IPS DF 6.9 (cell line): ENCODE measurements at regions not wholly inside any gene's neighbourhood (a gene's known extent, or its start where the extent isn't known, plus 50 kb on each side); places are given as distances from the start of the nearest gene placed in this dataset.

ENCODE experiments used
- DNase-seq: peaks from one replicate; pipeline ENCODE4 v3.0.0-alpha.2; 2013; ENCODE audit warnings: low read depth, low spot score
- H3K27ac ChIP-seq: one replicate; pipeline ENCODE4 v1.5.1; 2013; ENCODE audit warnings: low read length, control low read depth
- H3K27me3 ChIP-seq: 2 replicates; pipeline ENCODE4 v1.6.1; 2013; ENCODE audit warnings: mild to moderate bottlenecking, low read length; ENCODE audit not compliant: control insufficient read depth, insufficient read depth
- H3K36me3 ChIP-seq: 2 replicates; pipeline ENCODE4 v1.6.1; 2013; ENCODE audit warnings: low read length; ENCODE audit not compliant: control insufficient read depth, insufficient read depth
- H3K4me1 ChIP-seq: 2 replicates; pipeline ENCODE4 v1.6.1; 2013; ENCODE audit warnings: low read length; ENCODE audit not compliant: control insufficient read depth, insufficient read depth
- H3K4me3 ChIP-seq: 2 replicates; pipeline ENCODE4 v1.5.1; 2013; ENCODE audit warnings: mild to moderate bottlenecking, low read length
- H3K9me3 ChIP-seq: 2 replicates; pipeline ENCODE4 v1.6.1; 2013; ENCODE audit warnings: low read length, inconsistent platforms; ENCODE audit not compliant: control insufficient read depth, insufficient read depth
- WGBS: extraction: QIAGEN DNeasy Blood & Tissue Kit; methylation state at CpG from one replicate; pipeline ENCODE4 v1.1.7; 2013; ENCODE audit warnings: mixed read lengths, missing lambda C conversion rate; ENCODE audit not compliant: insufficient read length, insufficient coverage; 5-methylcytosine and 5-hydroxymethylcytosine counted together

DNA sequence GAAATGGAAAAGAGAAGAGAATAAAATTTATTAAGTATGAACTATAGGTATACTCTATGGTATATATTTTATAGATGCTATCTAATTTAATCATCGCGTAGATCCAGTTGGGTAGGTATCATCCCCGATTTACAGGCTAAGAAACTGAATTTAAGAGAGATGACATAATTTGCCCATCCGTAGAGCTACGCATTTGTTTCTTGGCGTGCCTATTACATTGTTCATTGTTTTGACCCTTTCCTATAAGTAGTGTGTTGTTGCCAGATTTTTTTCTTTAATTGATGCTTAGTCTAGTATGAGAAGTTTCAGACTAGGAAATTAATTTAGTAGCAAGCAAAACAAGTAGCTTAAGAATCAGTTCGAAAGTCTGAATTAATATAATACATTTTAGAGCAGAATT, 205.7 kb upstream of the NPSR1 start:
- H3K9me3 ChIP-seq, result no peaks in the 10 kb centered on the region
- no peak for DNase-seq
- H3K36me3 ChIP-seq, result no peaks in the 10 kb centered on the region
- no peaks in the 10 kb centered on the region for H3K27me3 ChIP-seq
- no peaks in the 10 kb centered on the region for H3K4me1 ChIP-seq
- no peak overlapping the region for H3K4me3 ChIP-seq
- no CpG with 5 or more reads among the region's 7 CpGs for WGBS
- no peak overlapping the region for H3K27ac ChIP-seq

DNA sequence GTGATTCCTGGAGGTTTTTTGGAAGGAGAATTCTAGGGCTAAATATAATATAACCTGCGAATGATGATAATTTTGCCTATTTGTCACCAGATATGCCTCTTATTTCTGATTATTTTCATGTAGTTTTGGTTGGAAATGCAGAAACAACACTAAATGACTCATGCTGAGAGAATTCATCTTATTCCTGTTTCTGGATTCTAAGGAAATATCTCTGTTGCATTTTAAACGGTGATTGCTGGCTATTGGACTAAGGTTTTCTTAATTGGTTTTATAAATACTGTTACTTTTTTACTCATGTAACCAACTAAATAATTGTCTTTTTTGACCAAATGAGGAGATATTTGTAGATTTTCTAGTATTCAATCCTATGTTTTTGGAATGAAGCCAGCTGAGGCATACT, 204.9 kb upstream of the NPSR1 start:
- no peak overlapping the region for H3K4me3 ChIP-seq
- no CpG with 5 or more reads among the region's 2 CpGs for WGBS
- no peak for DNase-seq
- H3K4me1 ChIP-seq, result no peaks in the 10 kb centered on the region
- no peaks in the 10 kb centered on the region for H3K9me3 ChIP-seq
- H3K27ac ChIP-seq, result no peak overlapping the region
- H3K27me3 ChIP-seq, result no peaks in the 10 kb centered on the region
- H3K36me3 ChIP-seq, result no peaks in the 10 kb centered on the region

DNA sequence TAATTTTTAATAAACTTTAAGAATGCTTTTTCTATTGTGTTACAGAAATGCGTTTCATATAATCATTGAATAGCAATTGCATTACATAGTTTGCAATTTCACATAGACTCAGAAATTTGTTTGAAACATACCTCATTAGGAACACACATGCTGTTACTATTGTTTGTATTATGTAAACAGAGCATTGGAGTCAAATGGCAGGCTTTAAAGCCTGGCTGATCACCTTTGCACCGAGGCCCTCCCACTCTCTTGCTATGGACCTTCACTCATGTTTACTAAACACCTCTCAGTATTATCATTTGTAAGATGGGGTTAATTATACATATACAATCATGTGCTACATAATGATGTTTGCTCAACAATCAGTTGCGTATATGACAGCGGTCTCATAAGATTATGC, 203.6 kb upstream of the NPSR1 start:
- no CpG with 5 or more reads among the region's 4 CpGs for WGBS
- no peaks in the 10 kb centered on the region for H3K27me3 ChIP-seq

DNA sequence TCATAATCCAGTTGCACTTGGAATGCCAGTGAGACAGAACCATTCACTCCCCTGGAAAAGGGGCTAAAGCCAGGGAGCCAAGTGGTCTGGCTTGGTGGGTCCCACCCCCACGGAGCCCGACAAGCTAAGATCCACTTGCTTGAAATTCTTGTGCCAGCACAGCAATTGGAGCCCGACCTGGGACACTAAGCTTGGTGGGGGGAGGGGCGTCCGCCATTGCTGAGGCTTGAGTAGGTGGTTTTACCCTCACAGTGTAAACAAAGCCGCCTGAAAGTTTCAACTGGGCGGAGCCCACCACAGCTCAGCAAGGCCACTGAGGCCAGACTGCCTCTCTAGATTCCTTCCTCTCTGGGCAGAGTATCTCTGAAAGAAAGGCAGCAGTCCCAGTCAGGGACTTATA, 200.7 kb upstream of the NPSR1 start:
- Histone ChIP-seq H3K36me3 (no peaks in the 10 kb centered on the region), H3K27me3 (no peaks in the 10 kb centered on the region), H3K4me1 (no peaks in the 10 kb centered on the region), H3K27ac (no peak overlapping the region), H3K9me3 (no peaks in the 10 kb centered on the region), H3K4me3 (no peak overlapping the region)
- WGBS, result no CpG with 5 or more reads among the region's 7 CpGs
- DNase-seq, result no peak

More for the DNA sequence above, 203.6 kb upstream of the NPSR1 start:
- Histone ChIP-seq H3K36me3 (no peaks in the 10 kb centered on the region), H3K9me3 (no peaks in the 10 kb centered on the region), H3K4me3 (no peak overlapping the region), H3K27ac (no peak overlapping the region), H3K4me1 (no peaks in the 10 kb centered on the region)
- DNase-seq, result no peak

DNA sequence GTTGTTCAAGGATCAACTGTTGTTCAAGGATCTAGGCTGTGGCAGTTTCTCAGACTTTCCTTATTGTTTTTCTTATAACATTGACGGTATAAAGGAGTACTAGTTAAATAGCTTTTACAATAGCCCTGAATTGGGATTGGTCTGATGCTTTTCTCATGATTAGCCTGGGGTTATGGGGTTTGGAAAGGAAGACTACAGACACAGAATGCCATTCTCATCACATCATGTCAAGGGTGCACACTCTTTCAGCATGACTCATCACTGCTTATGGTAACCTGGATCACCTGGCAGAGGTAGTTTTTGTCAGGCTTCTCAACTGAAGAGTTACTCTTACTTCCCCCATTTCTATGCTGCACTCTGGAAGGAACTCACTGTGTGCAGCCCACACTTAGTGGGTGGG, 194.2 kb upstream of the NPSR1 start:
- Histone ChIP-seq H3K4me1 (peaks cover 2% of the 10 kb centered on the region; the same call in 1 of the 2 replicates), H3K9me3 (no peaks in the 10 kb centered on the region), H3K27me3 (no peaks in the 10 kb centered on the region), H3K36me3 (no peaks in the 10 kb centered on the region), H3K27ac (no peak overlapping the region), H3K4me3 (no peak overlapping the region)
- no peak for DNase-seq
- no CpG with 5 or more reads among the region's 1 CpG for WGBS

GRCh38 chr7:34471844-34472243, 186.2 kb upstream of the NPSR1 start:
- DNase-seq, result no peak
- Histone ChIP-seq H3K27me3 (no peaks in the 10 kb centered on the region), H3K4me3 (no peak overlapping the region), H3K9me3 (no peaks in the 10 kb centered on the region), H3K27ac (no peak overlapping the region), H3K36me3 (no peaks in the 10 kb centered on the region), H3K4me1 (no peaks in the 10 kb centered on the region)

- no peak overlapping the region for H3K27ac ChIP-seq
- H3K4me3 ChIP-seq, result no peak overlapping the region
- no peaks in the 10 kb centered on the region for H3K27me3 ChIP-seq
- no peaks in the 10 kb centered on the region for H3K9me3 ChIP-seq
- peaks cover 5% of the 10 kb centered on the region; the same call in 1 of the 2 replicates for H3K4me1 ChIP-seq
- no CpG with 5 or more reads among the region's 4 CpGs for WGBS
- no peak for DNase-seq
- no peaks in the 10 kb centered on the region for H3K36me3 ChIP-seq
Measured at GRCh38 chr7:34486371-34486770, 171.6 kb upstream of the NPSR1 start.

- no CpG with 5 or more reads among the region's 3 CpGs for WGBS
- Histone ChIP-seq H3K4me3 (no peak overlapping the region), H3K27me3 (no peaks in the 10 kb centered on the region), H3K36me3 (no peaks in the 10 kb centered on the region), H3K27ac (no peak overlapping the region), H3K4me1 (peaks cover 5% of the 10 kb centered on the region; the same call in 1 of the 2 replicates), H3K9me3 (no peaks in the 10 kb centered on the region)
- DNase-seq, result no peak
Measured at GRCh38 chr7:34487391-34488115, 170.5 kb upstream of the NPSR1 start.

DNA sequence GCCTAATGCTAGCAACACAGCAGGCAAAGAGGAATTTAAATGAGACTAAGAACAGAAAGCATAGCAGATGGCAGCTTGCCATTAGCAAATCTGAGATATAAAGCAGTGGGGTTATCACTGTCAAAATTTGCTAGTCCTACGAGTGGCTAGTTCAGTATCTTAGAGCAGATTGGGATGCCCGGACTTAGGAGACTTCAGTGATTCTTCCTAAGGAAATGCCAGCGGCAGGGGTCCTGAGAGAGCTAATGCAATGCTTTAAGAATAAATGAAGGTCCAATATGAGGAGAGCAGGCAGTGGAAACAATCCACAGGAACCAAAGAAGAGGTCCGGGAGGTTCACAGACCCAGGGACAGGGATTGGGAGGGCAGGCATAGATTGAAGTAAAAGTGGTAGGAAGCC, 169.3 kb upstream of the NPSR1 start:
- no peaks in the 10 kb centered on the region for H3K9me3 ChIP-seq
- H3K36me3 ChIP-seq, result no peaks in the 10 kb centered on the region
- no peak for DNase-seq
- no peaks in the 10 kb centered on the region for H3K27me3 ChIP-seq
- no peak overlapping the region for H3K4me3 ChIP-seq
- no CpG with 5 or more reads among the region's 4 CpGs for WGBS
- H3K27ac ChIP-seq, result no peak overlapping the region
- H3K4me1 ChIP-seq, result 0 out of 2 replicates have a peak, but pooled peaks cover 3% of the 10 kb centered on the region

- no peaks in the 10 kb centered on the region for H3K27me3 ChIP-seq
- no peaks in the 10 kb centered on the region for H3K36me3 ChIP-seq
- DNase-seq, result no peak
- H3K4me1 ChIP-seq, result 0 out of 2 replicates have a peak, but pooled peaks cover 3% of the 10 kb centered on the region
- no peak overlapping the region for H3K27ac ChIP-seq
- no peak overlapping the region for H3K4me3 ChIP-seq
- H3K9me3 ChIP-seq, result no peaks in the 10 kb centered on the region
- no CpG with 5 or more reads among the region's 3 CpGs for WGBS
Measured at GRCh38 chr7:34491899-34492298, 166.1 kb upstream of the NPSR1 start.

DNA sequence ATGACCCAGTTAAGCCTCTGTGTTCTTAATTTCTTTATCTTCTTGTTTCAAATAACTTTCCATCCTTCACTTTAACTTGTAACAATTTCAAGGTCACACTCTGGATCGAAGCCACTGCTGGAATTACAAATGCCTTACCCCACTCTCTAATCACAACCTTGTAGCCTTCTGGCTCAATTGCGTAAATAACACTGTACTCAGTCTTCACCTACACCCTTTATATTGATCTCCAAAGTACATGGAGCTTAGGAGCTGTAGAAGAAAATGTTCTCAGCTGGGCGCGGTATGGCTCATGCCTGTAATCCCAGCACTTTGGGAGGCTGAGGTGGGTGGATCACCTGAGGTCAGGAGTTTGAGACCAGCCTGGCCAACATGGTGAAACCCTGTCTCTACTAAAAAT, 164.3 kb upstream of the NPSR1 start:
- Histone ChIP-seq H3K27me3 (no peaks in the 10 kb centered on the region), H3K4me3 (no peak overlapping the region), H3K4me1 (0 out of 2 replicates have a peak, but pooled peaks cover 2% of the 10 kb centered on the region), H3K9me3 (no peaks in the 10 kb centered on the region), H3K36me3 (no peaks in the 10 kb centered on the region), H3K27ac (no peak overlapping the region)
- WGBS, result no CpG with 5 or more reads among the region's 4 CpGs
- no peak for DNase-seq
